ENCODE measurements at regions not wholly inside any gene's neighbourhood (a gene's known extent, or its start where the extent isn't known, plus 50 kb on each side); places are given as distances from the start of the nearest gene placed in this dataset.

- intact Hi-C loops (cut with micrococcal nuclease; ENCODE audit: unreplicated experiment) (no loop called here), in situ Hi-C loops (cut with MboI) (no loop called here)
- H2AFZ ChIP-seq (ENCODE audit: control insufficient read depth, low read depth, low read length) = no peak overlapping the region
- H3K4me2 ChIP-seq (ENCODE audit: control insufficient read depth, insufficient read depth) = no peak overlapping the region
- RAD21 ChIA-PET (ENCODE audit: unreplicated experiment) = no interaction called here
- no peak overlapping the region for H3K27ac ChIP-seq (ENCODE audit: control insufficient read depth, insufficient read depth)
- POLR2A ChIA-PET = no interaction called here
- H3K9me3 ChIP-seq (replicated peaks; ENCODE audit: control insufficient read depth, insufficient read depth, low read length) = no peaks in the 10 kb centered on the region
- DNase-seq (ENCODE audit: low read depth, low spot score) = no peak
- no peaks in the 10 kb centered on the region for H3K79me2 ChIP-seq (ENCODE audit: control insufficient read depth, insufficient read depth, low read length)
- BruUV-seq (replicated peaks) = no TSS peak
- CTCF ChIA-PET = no interaction called here
- no peak overlapping the region for H3K9ac ChIP-seq (ENCODE audit: control insufficient read depth, insufficient read depth, low read length)
- H3K4me3 ChIP-seq = no peak overlapping the region
- no peaks in the 10 kb centered on the region for H3K36me3 ChIP-seq (ENCODE audit: control insufficient read depth in 2 of 2, insufficient read depth in 2 of 2, low read length in 1 of 2)
- no peak for FAIRE-seq
- SMC1A ChIA-PET (ENCODE audit: uncharacterized antibody, unreplicated experiment) = no interaction called here
- TF ChIP-seq ZNF217 (IDR thresholded peaks at IDR 0.05) (no peak), RAD21 (IDR thresholded peaks at IDR 0.05; ENCODE audit: insufficient read depth, low read depth, low read length) (no peak), ZSCAN29 (IDR thresholded peaks at IDR 0.05) (no peak), EZH2 (IDR thresholded peaks at IDR 0.05; ENCODE audit: borderline replicate concordance, control insufficient read depth, low read depth, low read length) (no peak), POLR2A (IDR thresholded peaks at IDR 0.05; ENCODE audit: low read depth, low read length) (no peak), ZNF384 (IDR thresholded peaks at IDR 0.05; ENCODE audit: borderline replicate concordance, low read depth, low read length) (no peak), SKIL (IDR thresholded peaks at IDR 0.05; ENCODE audit: low read depth, poor library complexity, severe bottlenecking) (no peak), PML (IDR thresholded peaks at IDR 0.05; ENCODE audit: low read length) (no peak), NBN (IDR thresholded peaks at IDR 0.05) (no peak), BACH1 (IDR thresholded peaks at IDR 0.05; ENCODE audit: borderline replicate concordance) (no peak), STAT3 (IDR thresholded peaks at IDR 0.05; ENCODE audit: low read depth, low read length) (no peak), FOXM1 (IDR thresholded peaks at IDR 0.05; ENCODE audit: low read depth, low read length) (no peak), NR2F1 (conservative IDR thresholded peaks at IDR 0.05) (no peak)
- TF ChIP-seq, protein P1, sequence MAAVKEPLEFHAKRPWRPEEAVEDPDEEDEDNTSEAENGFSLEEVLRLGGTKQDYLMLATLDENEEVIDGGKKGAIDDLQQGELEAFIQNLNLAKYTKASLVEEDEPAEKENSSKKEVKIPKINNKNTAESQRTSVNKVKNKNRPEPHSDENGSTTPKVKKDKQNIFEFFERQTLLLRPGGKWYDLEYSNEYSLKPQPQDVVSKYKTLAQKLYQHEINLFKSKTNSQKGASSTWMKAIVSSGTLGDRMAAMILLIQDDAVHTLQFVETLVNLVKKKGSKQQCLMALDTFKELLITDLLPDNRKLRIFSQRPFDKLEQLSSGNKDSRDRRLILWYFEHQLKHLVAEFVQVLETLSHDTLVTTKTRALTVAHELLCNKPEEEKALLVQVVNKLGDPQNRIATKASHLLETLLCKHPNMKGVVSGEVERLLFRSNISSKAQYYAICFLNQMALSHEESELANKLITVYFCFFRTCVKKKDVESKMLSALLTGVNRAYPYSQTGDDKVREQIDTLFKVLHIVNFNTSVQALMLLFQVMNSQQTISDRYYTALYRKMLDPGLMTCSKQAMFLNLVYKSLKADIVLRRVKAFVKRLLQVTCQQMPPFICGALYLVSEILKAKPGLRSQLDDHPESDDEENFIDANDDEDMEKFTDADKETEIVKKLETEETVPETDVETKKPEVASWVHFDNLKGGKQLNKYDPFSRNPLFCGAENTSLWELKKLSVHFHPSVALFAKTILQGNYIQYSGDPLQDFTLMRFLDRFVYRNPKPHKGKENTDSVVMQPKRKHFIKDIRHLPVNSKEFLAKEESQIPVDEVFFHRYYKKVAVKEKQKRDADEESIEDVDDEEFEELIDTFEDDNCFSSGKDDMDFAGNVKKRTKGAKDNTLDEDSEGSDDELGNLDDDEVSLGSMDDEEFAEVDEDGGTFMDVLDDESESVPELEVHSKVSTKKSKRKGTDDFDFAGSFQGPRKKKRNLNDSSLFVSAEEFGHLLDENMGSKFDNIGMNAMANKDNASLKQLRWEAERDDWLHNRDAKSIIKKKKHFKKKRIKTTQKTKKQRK (IDR thresholded peaks at IDR 0.05; ENCODE audit: low read depth, low read length) = no peak
- TF ChIP-seq, protein P2, sequence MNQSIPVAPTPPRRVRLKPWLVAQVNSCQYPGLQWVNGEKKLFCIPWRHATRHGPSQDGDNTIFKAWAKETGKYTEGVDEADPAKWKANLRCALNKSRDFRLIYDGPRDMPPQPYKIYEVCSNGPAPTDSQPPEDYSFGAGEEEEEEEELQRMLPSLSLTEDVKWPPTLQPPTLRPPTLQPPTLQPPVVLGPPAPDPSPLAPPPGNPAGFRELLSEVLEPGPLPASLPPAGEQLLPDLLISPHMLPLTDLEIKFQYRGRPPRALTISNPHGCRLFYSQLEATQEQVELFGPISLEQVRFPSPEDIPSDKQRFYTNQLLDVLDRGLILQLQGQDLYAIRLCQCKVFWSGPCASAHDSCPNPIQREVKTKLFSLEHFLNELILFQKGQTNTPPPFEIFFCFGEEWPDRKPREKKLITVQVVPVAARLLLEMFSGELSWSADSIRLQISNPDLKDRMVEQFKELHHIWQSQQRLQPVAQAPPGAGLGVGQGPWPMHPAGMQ (IDR thresholded peaks at IDR 0.05; ENCODE audit: borderline replicate concordance) = no peak
- H3K4me1 ChIP-seq (ENCODE audit: control insufficient read depth, insufficient read depth, low read length) = no peaks in the 10 kb centered on the region
- no peaks in the 10 kb centered on the region for H3K27me3 ChIP-seq (replicated peaks in 1 of 2; ENCODE audit: control insufficient read depth in 2 of 2, insufficient read depth in 2 of 2, low read length in 1 of 2)
- no peak for ATAC-seq
- no peaks in the 10 kb centered on the region for H4K20me1 ChIP-seq (ENCODE audit: control insufficient read depth, insufficient read depth)
Measured at GRCh38 chr10:10385831-10386230, 631.8 kb upstream of the CELF2 start.
